Transverse colon (tissue), 4 donors: ENCODE measurements at regions not wholly inside any gene's neighbourhood (a gene's known extent, or its start where the extent isn't known, plus 50 kb on each side); places are given as distances from the start of the nearest gene placed in this dataset.

Experiments
- DNase-seq: peaks from one replicate; pipeline ENCODE4 v3.0.0-alpha.2; 2019
- H3K27ac ChIP-seq, 4 donors: fragments of 200-600 bp; sonication (generic); 2 replicates each; pipeline ENCODE4 v1.5.1; 2016 to 2018; ENCODE audit warnings: inconsistent platforms in 4 of 4
- H3K27me3 ChIP-seq: fragments of 200-600 bp; sonication (generic); 2 replicates; pipeline ENCODE4 v1.5.1; 2017; ENCODE audit warnings: inconsistent platforms
- H3K36me3 ChIP-seq, 4 donors: fragments of 200-600 bp; sonication (generic); 2 replicates each; pipeline ENCODE4 v1.5.1; 2017 to 2019; ENCODE audit warnings: inconsistent platforms in 4 of 4
- H3K4me1 ChIP-seq, 4 donors: fragments of 200-600 bp; sonication (generic); 2 replicates each; pipeline ENCODE4 v1.5.1; 2017 to 2020; ENCODE audit warnings: inconsistent platforms in 4 of 4
- H3K4me3 ChIP-seq, 4 donors: fragments of 200-600 bp; sonication (generic); 1 replicate in 1 of 4; 2 replicates in 3 of 4; pipeline versions ENCODE4 v1.5.1 to v1.6.1; 2017 to 2019; ENCODE audit warnings: inconsistent platforms in 4 of 4
- H3K9me3 ChIP-seq, 2 donors: fragments of 200-600 bp; sonication (generic); 2 replicates each; pipeline ENCODE4 v1.5.1; 2017 to 2019; ENCODE audit warnings: inconsistent platforms in 2 of 2
- EP300 ChIP-seq: sonication (generic); formaldehyde crosslinking; IDR thresholded peaks from one replicate; pipeline ENCODE4 v1.6.1; 2017; ENCODE audit warnings: antibody characterized with exemption, low read depth
- POLR2A ChIP-seq: fragments of 450-650 bp; IDR thresholded peaks from one replicate; pipeline ENCODE4 v1.6.1; 2016; ENCODE audit warnings: antibody characterized with exemption, mild to moderate bottlenecking, moderate library complexity
- POLR2AphosphoS5 ChIP-seq, 3 donors: sonication (generic); formaldehyde crosslinking; IDR thresholded peaks; one replicate each; pipeline ENCODE4 v1.6.1; 2016; ENCODE audit warnings: antibody characterized with exemption in 3 of 3
- WGBS, 2 donors: methylation state at CpG; one replicate each; pipeline ENCODE4 v1.1.5; 2018; ENCODE audit warnings: low coverage in 1 of 2; 5-methylcytosine and 5-hydroxymethylcytosine counted together
- in situ Hi-C, 4 donors: fragments of 200-750 bp; cut with MboI; loops; one replicate each; pipeline versions ENCODE4 v1.15.0 to v1.15.1; 2017; ENCODE audit warnings: low sequenced_read_pairs in 3 of 4, low pct_ligation_motif_present in 1 of 4, low pct_unique_long_range_greater_than_20kb in 1 of 4
- intact Hi-C: fragments of 100-400 bp; cut with DNase I; formaldehyde crosslinking; loops from one replicate; pipeline ENCODE4 v1.15.1; 2023; ENCODE audit warnings: low total_unique reads
- TF ChIP-seq, protein P1 (sequence below), 5 experiments: fragments of 200-600 bp in 3 of 5; fragments of 450-650 bp in 2 of 5; sonication (generic) in 3 of 5; IDR thresholded peaks; 1 replicate in 2 of 5; 2 replicates in 3 of 5; pipeline ENCODE4 v1.5.1; 2016 to 2017; ENCODE audit warnings: antibody characterized with exemption in 5 of 5, inconsistent platforms in 3 of 5, mild to moderate bottlenecking in 2 of 5, moderate library complexity in 1 of 5

- Histone ChIP-seq H3K9me3 (no peaks in the 10 kb centered on the region), H3K27me3 (no peaks in the 10 kb centered on the region), H3K27ac (no peak overlapping the region), H3K4me3 (no peak overlapping the region), H3K4me1 (no peaks in the 10 kb centered on the region), H3K36me3 (no peaks in the 10 kb centered on the region)
- in situ Hi-C loops (no loop called here), intact Hi-C loops (no loop called here)
- TF ChIP-seq, protein P1, sequence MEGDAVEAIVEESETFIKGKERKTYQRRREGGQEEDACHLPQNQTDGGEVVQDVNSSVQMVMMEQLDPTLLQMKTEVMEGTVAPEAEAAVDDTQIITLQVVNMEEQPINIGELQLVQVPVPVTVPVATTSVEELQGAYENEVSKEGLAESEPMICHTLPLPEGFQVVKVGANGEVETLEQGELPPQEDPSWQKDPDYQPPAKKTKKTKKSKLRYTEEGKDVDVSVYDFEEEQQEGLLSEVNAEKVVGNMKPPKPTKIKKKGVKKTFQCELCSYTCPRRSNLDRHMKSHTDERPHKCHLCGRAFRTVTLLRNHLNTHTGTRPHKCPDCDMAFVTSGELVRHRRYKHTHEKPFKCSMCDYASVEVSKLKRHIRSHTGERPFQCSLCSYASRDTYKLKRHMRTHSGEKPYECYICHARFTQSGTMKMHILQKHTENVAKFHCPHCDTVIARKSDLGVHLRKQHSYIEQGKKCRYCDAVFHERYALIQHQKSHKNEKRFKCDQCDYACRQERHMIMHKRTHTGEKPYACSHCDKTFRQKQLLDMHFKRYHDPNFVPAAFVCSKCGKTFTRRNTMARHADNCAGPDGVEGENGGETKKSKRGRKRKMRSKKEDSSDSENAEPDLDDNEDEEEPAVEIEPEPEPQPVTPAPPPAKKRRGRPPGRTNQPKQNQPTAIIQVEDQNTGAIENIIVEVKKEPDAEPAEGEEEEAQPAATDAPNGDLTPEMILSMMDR (IDR thresholded peaks at IDR 0.05) = no peak
- TF ChIP-seq POLR2A = no peak
- no peak for TF ChIP-seq EP300
- 91% methylated on average over 8 of the region's 8 CpGs; no CpG with 5 or more reads in 1 of the 2 donors for WGBS, 2 donors
- DNase-seq = no peak
Measured at GRCh38 chr5:102018690-102019089, 277.4 kb downstream of the SLCO4C1 start.

- intact Hi-C loops (no loop called here), in situ Hi-C loops (no loop called here)
- Histone ChIP-seq H3K4me3 (no peak overlapping the region), H3K27ac (no peak overlapping the region), H3K4me1 (no peaks in the 10 kb centered on the region), H3K9me3 (no peaks in the 10 kb centered on the region), H3K27me3 (no peaks in the 10 kb centered on the region), H3K36me3 (no peaks in the 10 kb centered on the region)
- 86 to 100% methylated on average over 1 to 7 of the region's 7 CpGs for WGBS, 2 donors
- no peak for TF ChIP-seq EP300
- no peak for TF ChIP-seq POLR2A
- TF ChIP-seq POLR2AphosphoS5 (IDR thresholded peaks at IDR 0.05) = no peak
- TF ChIP-seq, protein P1 (IDR thresholded peaks at IDR 0.05) = no peak
- DNase-seq = no peak
Measured at GRCh38 chr5:102018279-102018678, 277.8 kb downstream of the SLCO4C1 start.

DNA sequence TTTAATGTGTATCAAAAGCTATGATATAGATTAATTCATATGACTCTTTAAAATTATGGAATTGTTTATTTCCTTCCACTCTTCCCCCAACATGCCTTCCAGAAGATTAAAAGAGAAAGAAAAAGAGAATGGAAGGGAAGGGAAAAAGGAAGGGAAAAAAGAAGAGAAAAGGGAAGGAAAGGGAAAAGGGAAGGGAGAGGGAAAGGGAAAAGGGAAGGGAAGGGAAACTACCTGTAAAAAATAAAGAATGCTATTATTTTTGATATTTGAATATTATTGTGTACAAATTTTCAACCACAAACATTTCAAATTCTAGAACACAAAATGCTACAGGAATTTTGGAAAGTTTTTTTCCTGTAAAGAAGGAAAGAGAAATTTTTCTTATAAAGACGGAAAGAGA, 281.7 kb downstream of the SLCO4C1 start:
- H3K27ac ChIP-seq = no peak overlapping the region
- TF ChIP-seq POLR2A (no peak), EP300 (no peak), POLR2AphosphoS5 (IDR thresholded peaks at IDR 0.05) (no peak)
- TF ChIP-seq, protein P1 (IDR thresholded peaks at IDR 0.05) = no peak
- no peaks in the 10 kb centered on the region for H3K27me3 ChIP-seq
- WGBS, 2 donors = 83 to 88% methylated on average over 1 of the region's 1 CpG
- no peak overlapping the region for H3K4me3 ChIP-seq
- intact Hi-C loops (no loop called here), in situ Hi-C loops (no loop called here)
- H3K36me3 ChIP-seq = no peaks in the 10 kb centered on the region
- no peaks in the 10 kb centered on the region for H3K4me1 ChIP-seq
- no peaks in the 10 kb centered on the region for H3K9me3 ChIP-seq
- DNase-seq = no peak

DNA sequence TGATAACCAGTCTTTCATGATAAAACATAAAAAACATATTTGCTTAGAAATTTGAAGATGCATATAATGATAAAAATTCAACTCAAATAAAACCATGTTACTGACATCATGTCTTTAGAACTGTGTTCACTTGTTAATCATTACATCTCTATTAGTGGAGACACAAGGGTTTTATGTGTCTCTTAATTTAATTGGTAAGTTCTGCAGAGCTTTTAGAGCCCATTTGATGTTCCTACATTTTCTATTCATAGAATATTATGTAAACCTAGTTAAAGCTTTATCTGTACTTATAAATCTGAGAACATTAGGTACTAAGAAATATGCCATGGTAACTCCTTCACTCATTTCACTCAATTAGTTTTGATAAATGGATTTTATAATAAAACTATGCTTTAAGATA, 285.4 kb downstream of the SLCO4C1 start:
- intact Hi-C loops (no loop called here), in situ Hi-C loops (no loop called here)
- Histone ChIP-seq H3K4me3 (no peak overlapping the region), H3K27ac (no peak overlapping the region), H3K36me3 (no peaks in the 10 kb centered on the region), H3K9me3 (no peaks in the 10 kb centered on the region), H3K27me3 (no peaks in the 10 kb centered on the region), H3K4me1 (no peaks in the 10 kb centered on the region)
- DNase-seq = no peak
- TF ChIP-seq EP300 (no peak), POLR2AphosphoS5 (IDR thresholded peaks at IDR 0.05) (no peak), POLR2A (no peak)
- TF ChIP-seq, protein P1 (IDR thresholded peaks at IDR 0.05) = no peak
